ENCODE measurements at regions not wholly inside any gene's neighbourhood (a gene's known extent, or its start where the extent isn't known, plus 50 kb on each side); places are given as distances from the start of the nearest gene placed in this dataset.

DNA sequence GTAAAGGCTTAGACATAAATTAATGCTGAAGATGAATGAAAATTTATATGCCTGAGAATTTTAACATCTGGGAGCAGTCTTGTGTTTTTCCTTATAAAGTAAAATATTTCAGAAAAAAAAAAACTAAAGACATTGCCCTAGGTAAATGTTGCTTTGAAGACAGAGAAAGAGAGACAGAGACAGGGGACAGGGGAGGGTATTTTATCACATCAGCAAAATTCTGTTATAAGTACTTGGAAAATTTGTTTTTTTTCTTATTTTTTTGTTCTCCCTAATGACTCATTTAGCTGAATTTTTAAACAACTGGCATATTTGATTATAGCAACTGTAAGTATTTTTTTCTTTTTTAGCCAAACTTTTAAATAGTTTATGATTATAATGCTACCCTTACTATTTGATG, 1540.6 kb upstream of the GBE1 start:
- DNase-seq (ENCODE audit: low spot score): no peak

DNA sequence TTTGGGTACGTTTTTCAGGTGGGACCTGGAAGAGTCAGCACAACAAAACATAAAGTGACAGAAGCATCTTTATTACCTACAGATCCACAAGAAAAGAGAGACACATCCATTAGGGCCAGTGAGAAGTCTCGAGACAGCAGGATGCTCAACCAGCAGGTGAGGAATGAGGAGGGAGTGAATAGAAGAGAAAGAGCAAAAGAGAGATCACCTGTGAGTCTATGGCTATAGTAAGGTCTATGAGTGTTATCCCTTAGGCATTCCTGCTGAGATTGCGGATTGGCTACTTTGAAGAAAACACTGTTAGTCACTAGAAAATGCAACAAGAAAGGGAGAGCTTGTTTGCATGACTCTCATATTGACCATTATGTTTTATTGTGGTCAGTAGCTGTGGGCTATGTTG, 1556.2 kb upstream of the GBE1 start:
- DNase-seq (ENCODE audit: low spot score): no peak

DNA sequence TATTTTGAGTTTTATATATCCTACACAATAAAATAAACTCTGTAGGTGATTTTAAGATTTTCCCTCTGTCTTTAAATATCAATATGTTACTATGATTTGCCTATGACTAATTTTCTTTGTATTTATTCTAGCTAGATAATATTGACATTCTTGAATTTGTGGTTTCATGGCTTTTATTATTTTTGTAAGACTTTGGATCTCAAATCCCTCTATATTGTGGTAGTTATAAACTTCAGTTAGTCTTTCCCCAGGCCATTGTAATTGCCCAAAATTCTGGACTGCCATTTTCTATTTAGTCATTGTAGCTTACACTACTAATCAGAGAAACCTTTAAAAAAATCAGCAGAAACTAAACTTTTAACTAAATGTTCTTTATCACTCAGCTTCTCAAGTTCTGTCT, 1559.3 kb upstream of the GBE1 start:
- no peak for DNase-seq (ENCODE audit: low spot score)

DNA sequence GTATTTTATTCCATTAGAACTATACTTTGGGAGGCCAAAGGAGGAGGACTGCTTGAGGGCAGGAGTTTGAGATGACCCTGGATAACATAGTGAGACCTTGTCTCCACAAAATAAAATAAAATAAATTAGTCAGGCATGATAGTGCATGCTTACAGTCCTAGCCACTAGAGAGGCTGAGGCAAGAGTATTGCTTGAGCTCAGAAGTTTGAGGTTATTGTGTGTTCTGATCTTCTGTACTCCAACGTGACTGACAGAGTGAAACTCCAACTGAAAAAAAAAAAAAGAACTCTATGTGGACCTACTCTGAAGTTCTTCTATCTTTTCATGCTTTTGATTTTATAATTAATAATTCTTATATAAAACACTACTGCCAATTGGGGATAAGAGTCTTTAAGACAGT, 1560.0 kb upstream of the GBE1 start:
- no peak for DNase-seq (ENCODE audit: low spot score)

DNA sequence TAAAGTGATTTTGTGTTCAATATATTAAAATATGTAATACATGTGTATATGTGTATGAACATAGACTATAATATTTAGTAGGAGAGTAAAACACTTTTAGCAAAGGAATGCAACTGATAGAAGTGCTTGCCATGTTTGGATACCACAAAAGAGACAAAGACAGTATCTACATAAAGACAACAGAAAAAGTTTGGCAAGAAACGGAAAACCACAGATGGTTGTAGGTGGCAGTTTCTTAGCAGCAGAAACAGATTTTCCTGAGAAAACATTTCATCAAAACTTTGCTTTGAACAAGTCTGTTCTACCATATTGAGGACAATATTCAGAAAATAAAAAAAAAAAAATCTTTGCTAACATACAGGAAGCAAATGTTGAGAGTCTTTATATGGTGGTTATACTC, 1560.4 kb upstream of the GBE1 start:
- DNase-seq (ENCODE audit: low spot score): no peak

DNA sequence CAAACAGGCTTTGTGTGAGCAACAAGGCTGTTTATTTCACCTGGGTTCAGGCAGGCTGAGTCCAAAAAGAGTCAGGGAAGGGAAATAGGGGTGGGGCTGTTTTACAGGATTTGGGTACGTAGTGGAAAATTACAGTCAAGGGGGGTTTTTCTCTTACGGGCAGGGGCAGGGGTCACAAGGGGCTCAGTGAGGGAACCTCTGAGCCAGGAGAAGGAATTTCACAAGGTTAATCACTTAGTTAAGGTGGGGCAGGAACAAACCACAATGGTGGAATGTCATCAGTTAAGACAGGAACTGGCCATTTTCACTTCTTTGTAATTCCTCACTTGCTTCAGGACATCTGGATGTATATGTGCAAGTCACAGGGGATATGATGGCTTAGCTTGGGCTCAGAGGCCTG, 1592.8 kb upstream of the GBE1 start:
- DNase-seq (ENCODE audit: low spot score): no peak

DNA sequence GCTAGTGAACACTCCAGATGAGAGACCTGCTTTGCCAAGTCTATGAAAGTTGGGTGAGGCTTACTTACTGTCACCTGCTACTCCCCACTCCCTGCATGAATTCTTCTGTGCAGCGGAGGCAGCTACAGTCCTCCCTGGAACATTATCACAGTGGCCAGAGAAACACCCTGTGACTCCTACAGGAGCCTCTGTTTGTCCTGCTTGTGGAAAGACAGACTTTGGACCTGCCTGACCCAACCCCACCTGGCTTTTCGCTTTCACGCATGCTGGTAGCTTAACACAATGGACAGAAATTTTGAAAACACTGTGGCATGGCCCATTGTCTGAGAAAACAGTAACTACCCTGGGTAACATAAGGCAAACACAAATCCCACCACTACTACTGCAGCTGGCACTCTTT, 1565.5 kb upstream of the CADM2 start:
- DNase-seq (ENCODE audit: low spot score): no peak

DNA sequence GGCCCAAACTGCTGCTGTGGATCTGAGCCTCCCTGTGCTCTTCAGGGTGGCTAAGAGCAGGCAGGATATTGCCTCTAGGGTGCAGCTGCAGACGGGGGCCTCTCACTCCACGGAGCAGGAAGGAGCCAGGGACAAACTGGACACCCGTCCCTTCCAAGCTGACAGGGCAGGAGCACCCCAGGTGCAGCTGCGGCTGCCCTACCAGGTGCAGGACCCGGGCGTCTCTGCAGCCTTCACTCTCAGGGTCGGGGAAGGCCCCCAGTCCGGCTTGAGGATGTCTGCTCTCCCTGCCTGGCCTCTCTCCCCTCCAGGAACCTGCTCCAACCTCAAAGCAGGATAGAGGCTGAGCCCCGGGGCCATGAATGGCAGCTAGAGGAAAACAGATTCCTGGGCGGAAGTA, 1554.9 kb upstream of the CADM2 start:
- no peak for DNase-seq (ENCODE audit: low spot score)

DNA sequence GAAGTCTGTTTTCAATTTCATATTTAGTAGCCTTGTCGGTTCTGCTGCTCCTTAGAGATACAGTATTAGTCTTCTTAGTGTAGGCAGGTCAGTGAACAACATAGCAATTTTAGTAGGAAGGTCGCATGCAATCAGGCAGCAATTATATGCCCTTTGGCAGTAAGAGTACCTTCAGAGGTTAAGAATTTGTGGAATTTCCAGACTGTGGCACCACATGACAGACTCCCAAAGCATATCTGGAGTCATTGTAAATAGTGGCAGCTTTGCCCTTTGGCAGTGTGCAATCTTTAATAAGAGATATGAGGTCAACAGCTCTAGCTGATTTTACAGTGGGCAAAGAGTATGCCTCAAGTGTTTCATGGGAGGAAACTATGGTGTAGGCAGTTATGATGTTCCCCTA, 1532.5 kb upstream of the CADM2 start:
- DNase-seq (ENCODE audit: low spot score): no peak

DNA sequence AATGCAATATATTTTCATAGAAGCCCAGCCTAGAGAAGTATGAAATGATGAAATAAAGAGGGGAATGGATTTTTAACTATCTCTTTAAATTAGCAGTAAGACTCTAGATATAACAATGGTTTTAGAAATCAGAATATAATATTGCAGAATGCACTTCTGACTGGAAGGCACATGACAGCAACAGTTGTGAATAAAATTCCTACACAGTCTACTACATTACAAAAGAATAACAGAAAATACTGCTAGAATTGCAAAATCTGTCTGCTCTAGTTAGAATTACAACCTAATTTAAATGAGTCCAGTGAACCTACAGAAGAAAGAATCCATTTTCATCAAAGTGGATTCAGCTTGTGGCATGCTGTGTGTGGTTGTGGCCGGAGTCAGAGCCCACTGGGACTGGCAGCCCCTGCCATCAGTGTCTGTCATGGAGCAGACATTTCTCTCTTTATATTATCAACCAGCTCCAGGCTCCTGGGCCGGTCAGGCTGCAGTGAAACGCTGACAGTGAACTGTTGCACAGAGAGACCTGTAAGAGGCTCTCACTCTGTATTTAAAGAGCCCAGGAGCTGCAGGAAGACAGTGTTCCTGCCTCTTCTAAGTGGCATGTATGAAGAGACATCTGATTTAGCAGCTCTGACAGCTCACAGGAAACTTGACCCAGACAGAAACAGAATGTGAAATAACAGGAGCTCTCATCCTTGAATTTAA, 1523.8 kb upstream of the CADM2 start:
- DNase-seq (ENCODE audit: low spot score): no peak

DNA sequence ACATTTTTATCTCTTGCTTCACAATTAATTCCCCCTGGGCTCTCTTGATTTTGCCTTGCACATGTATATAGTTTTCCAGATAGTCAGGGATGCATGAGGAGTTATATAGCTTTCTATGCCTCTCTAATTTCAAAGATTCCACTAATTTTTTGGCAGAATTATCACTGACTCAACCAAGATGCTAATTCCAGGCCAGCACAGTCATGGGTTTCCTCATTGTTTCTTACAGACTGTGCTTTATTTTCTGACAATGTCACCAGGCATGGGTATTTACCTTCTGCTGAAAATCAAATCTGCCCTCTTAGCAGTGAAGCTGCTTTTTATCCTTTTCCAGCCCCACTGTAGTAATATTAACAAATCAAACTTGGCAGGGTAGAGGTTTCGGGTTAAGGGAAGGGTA, 1520.6 kb upstream of the CADM2 start:
- DNase-seq (ENCODE audit: low spot score): no peak

DNA sequence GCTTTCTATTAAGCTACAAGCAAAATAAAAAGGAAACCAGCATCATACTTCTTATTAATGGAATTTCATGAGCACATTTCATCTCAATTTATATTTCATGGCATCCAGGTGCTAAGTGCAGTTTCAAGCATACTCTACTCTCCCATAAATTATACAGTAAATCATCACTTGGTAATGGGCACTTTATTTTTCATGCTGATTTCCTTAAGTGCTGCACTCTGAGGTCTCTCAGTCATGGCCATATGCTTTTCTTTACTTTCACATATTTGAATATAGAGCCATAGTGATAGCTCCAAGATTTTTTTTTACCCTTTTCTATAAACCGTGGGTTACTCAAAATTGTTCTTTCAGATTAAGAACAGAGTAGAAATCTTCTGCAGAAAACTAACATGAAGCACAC, 1505.7 kb upstream of the CADM2 start:
- DNase-seq (ENCODE audit: low spot score): no peak

DNA sequence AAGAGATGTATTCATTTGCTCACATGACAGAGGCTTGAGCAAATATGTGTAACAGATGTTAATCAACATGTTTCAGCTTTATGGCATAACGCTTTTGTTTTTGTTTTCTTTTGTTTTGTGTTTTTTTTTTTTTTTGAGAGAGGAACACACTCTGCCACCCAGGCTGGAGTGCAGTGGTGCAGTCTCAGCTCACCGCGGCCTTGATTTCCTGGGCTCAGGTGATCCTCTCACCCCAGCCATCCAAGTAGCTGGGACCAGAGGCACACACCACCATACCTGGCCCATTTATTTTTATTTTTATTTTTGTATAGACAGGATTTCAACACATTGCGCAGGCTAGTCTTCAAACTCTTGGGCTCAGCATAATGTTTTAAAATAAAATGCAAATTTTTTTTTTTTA, 1504.4 kb upstream of the CADM2 start:
- DNase-seq (ENCODE audit: low spot score): no peak

DNA sequence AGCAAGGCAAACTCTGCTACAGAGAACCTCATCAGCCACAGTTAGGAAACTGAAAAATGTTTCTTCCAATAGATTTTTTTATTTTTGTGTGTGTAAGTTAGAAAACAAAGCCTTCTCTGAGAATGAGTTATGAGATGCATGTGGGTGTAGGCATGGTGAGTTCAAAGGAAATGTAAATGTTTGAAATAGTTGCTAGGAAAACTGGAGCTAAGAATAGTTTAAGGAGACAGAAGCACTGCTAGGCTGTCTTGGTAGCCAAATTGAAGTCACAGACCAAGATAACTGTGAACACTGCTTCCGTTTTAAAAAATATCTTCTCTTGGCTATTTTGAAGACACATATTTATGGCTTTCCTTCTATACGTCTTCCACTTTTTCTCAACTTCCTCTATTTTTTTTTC, 1501.2 kb upstream of the CADM2 start:
- DNase-seq (ENCODE audit: low spot score): no peak

DNA sequence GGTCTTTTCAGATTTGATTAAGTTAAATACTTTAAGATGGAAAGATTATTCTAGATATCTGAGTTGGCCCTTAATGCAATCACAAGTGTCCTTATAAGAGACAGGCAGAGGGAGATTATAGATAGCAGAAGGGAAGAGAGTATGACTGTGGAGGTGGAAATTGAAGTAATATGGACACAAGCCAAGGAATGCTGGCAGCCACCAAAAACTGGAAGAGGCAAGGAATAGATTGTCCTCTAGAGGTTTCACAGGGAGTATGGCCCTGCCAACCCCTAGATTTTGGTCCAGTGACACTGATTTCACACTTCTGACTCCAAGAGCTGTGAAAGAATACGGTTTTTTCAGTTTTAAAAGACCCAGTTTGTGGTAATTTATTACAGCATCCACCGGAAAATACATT, 1498.7 kb upstream of the CADM2 start:
- no peak for DNase-seq (ENCODE audit: low spot score)

DNA sequence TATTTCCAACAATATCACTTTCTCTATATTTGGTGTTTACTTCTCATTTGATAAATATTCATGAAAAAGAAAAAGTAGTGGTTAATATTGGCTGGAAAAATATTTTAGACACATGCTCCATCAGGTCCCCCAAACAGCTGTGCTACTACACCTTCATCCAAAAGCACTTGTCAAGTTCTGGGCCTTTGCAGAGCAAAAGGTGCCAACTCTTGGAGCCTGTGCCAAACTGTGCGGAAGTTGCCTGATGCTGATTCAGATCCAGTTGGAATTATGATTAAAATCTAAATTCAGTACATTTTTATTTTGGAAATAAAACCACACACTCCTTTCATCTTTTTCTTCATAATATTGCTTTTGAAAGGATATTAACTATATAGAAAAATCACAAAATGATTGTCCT, 1497.4 kb upstream of the CADM2 start:
- DNase-seq (ENCODE audit: low spot score): no peak

DNA sequence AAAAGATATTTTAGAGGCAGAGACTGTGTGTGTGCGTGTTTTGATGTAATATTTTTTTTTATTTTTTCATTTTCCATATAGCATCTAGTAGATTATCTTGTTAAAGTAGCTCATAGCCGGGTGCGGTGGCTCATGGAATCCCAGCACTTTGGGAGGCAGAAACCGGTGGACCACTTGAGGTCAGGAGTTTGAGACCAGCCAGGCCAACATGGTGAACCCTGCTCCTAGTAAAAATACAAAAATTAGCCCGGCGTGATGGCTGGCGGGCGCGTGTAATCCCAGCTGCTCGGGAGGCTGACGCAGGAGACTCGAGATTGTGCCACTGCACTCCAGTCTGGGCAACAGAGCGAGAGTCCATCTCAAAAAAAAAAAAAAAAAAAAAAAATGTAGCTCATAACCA, 1481.2 kb upstream of the CADM2 start:
- DNase-seq (ENCODE audit: low spot score): no peak

DNA sequence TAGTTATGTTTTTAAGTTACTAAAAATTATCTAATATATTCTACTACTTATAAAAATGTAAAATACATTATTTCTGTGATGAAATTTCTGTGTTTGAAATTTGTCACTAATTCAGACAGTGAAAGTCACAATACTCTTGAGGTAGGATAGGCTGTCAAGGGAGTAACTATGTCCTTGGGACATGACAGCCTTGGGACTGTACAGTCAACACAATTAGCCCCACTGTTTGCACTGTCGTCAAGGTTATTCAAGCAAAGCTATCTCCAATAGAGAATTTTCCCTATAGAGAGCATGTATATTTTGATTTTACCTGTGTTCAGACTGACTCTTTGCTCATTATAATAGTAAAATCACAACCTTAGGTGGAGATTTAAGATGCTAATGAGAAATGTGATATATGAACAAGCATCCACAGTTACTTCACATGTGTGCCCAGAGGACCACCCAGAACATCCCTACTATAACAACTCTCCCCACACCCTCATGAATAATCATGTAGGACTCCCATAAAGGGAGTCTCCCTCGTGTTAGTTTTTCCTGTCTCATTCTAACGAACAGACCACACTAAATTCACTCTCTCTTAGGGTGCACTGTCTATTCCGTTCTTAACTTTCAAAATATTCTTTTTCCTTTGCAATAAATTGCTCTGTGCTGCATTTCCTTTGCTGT, 1476.3 kb upstream of the CADM2 start:
- DNase-seq (ENCODE audit: low spot score): no peak

DNA sequence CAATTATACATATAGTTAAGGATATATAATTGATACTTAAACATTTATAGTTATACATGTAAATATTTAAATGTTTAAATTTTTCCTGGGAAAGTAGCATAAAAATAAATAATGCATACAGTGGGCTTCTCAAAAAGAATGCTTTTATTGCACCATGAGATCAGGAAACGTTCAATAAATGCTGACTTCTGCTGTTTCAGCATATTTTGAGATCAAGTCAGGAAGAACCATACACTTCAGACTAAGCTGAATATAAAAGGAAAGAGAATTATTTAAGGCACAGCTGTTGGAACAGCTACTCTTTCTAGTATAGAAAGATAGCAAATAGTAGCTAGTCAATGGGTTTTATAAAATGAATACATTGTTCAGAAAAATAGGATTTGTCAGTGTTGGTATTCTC, 1462.3 kb upstream of the CADM2 start:
- DNase-seq (ENCODE audit: low spot score): no peak

DNA sequence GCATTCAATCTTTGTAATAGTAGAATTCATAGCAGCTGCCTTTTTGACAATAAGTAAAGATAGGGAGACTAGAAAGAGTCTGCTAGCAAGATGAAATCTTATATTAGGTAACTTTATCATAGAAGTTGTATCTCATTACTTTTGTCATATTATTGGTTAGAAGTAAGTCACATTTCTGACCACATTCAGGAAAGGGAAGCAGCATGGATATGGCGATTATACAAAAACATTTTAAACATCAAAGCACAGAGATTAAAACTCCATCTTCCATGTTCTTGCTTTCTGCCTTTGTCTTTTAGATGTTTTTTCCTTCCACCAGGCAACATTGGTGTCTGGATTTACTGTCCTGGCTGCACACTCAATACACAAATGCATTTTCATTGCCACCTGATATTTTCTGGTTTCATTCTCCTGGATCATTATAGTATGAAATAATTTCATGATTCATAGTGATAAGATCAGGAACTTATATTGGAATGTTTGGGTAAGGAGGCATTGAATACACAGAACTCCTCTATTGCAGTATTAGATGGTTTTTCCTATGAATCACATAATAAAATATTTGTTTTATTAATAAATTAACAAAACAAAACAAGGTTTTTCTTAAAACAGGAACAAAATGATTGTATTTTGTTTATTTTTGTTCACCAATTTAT, 1460.3 kb upstream of the CADM2 start:
- DNase-seq (ENCODE audit: low spot score): no peak

DNA sequence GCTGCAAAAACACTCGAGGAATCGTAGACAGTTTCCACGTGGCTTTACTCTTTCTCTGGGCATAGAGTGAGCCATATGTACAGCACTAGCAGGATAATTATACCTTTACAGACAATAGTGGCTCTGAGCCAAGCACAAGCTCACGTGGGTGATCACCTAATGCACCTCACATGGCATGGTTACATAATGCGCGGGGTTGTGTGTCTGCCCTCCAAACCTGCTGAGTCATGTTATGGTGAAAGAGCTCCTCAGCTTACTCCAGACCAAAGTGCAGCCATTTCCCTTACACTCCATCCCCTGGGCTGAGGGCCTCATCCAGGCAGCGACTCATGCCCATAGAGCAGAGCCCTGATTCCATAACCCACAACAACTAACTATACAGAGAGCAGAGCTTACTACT, 1458.4 kb upstream of the CADM2 start:
- no peak for DNase-seq (ENCODE audit: low spot score)

DNA sequence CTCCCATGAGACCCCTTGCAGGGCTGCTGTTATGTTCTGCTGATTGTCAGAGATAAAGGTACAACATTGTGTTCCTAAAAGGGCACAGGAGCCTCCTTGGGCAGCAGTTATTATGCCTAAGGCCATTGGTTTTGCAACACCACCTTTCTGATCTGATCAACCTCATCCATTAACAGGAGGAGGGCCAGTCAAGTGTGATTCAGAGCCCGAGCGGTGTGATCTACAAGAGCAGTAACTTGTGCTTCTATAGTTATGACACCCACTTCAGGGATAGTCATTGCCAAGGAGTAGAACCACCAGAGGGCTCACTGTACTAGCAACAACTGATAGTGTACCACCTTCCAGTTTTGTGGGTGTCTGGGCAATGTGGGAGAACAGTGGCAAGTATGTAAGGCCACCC, 1457.9 kb upstream of the CADM2 start:
- DNase-seq (ENCODE audit: low spot score): no peak

DNA sequence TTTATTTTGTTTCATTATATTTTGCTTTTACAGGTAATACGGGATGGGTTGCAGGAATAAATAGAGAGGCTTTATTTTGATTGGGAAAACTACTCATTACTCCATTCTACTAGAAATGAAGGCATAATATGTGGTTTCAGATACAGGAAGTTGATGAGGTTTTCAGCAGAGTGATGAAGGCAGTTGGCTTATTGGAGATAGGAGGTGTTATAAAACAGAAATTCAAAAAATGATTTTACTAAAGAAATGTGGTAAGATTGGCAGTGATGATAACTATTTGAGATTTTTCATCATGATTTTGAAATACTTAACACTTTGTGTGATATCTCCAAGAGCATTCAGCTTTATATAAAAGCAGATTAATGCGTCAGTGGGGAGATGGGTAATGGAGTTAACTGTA, 1445.7 kb upstream of the CADM2 start:
- no peak for DNase-seq (ENCODE audit: low spot score)

DNA sequence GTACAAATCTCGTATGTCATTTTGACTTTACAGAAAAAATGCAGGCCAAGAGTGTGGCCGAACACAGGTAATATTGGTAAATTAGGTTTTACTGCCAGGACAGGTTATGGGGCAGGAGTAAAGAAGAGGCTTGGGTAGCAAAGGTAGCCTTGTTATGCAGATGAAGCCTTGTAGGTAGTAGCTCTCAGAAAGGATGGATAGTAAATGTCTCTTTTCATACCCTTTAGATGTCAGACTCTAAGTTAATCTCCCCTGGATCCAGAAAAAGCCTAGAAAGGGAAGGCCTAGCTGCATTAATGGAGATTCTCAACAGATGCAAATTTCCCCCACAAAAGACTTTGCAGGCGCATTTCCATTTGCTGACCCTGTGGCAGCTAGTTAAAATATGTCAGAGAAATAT, 1445.1 kb upstream of the CADM2 start:
- DNase-seq (ENCODE audit: low spot score): no peak

Data from NAMALWA (cell line).